ENCODE measurements at regions not wholly inside any gene's neighbourhood (a gene's known extent, or its start where the extent isn't known, plus 50 kb on each side); places are given as distances from the start of the nearest gene placed in this dataset.

GRCh38 chr1:29461115-29461739 lies 224.9 kb downstream of the PTPRU start:
- no peak for DNase-seq
- TF ChIP-seq, protein P1, sequence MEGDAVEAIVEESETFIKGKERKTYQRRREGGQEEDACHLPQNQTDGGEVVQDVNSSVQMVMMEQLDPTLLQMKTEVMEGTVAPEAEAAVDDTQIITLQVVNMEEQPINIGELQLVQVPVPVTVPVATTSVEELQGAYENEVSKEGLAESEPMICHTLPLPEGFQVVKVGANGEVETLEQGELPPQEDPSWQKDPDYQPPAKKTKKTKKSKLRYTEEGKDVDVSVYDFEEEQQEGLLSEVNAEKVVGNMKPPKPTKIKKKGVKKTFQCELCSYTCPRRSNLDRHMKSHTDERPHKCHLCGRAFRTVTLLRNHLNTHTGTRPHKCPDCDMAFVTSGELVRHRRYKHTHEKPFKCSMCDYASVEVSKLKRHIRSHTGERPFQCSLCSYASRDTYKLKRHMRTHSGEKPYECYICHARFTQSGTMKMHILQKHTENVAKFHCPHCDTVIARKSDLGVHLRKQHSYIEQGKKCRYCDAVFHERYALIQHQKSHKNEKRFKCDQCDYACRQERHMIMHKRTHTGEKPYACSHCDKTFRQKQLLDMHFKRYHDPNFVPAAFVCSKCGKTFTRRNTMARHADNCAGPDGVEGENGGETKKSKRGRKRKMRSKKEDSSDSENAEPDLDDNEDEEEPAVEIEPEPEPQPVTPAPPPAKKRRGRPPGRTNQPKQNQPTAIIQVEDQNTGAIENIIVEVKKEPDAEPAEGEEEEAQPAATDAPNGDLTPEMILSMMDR (IDR thresholded peaks at IDR 0.05; ENCODE audit: low read depth, low read length): no peak
- Histone ChIP-seq H3K4me3 (ENCODE audit: low read depth, low read length) (no peak overlapping the region), H3K4me1 (no peaks in the 10 kb centered on the region), H3K36me3 (no peaks in the 10 kb centered on the region), H3K27me3 (no peaks in the 10 kb centered on the region), H3K9me3 (no peaks in the 10 kb centered on the region)

- TF ChIP-seq, protein P1 (IDR thresholded peaks at IDR 0.05; ENCODE audit: low read depth, low read length): no peak
- DNase-seq: no peak
- no peak overlapping the region for H3K4me3 ChIP-seq (ENCODE audit: low read depth, low read length)
These were observed 224.4 kb downstream of the PTPRU start for GRCh38 chr1:29460694-29461093.

GRCh38 chr1:29460041-29460610 lies 223.8 kb downstream of the PTPRU start:
- Histone ChIP-seq H3K9me3 (no peaks in the 10 kb centered on the region), H3K36me3 (no peaks in the 10 kb centered on the region), H3K27me3 (no peaks in the 10 kb centered on the region), H3K4me1 (no peaks in the 10 kb centered on the region), H3K4me3 (ENCODE audit: low read depth, low read length) (no peak overlapping the region)
- no peak for DNase-seq
- TF ChIP-seq, protein P1 (IDR thresholded peaks at IDR 0.05; ENCODE audit: low read depth, low read length): no peak

More at GRCh38 chr1:29460694-29461093, 224.4 kb downstream of the PTPRU start:
- Histone ChIP-seq H3K27me3 (no peaks in the 10 kb centered on the region), H3K9me3 (no peaks in the 10 kb centered on the region), H3K4me1 (no peaks in the 10 kb centered on the region), H3K36me3 (no peaks in the 10 kb centered on the region)

DNA sequence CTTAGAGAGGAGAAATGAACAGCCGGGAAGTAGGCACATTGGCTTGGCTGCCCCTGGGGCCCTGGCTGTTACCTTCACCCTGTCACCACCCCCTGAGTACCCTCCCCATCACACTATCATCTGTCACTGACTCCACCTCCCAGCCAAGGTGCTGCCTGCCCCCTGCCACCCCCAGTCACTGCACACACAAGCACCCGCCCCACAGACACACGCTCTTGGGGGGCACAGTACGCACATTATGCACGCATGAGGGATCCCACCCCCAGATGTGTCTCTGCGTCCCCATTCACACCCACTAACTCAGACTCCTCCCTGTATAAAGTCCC lies 223.3 kb downstream of the PTPRU start:
- no peak for DNase-seq
- TF ChIP-seq, protein P1 (IDR thresholded peaks at IDR 0.05; ENCODE audit: low read depth, low read length): no peak
- no peaks in the 10 kb centered on the region for H3K4me1 ChIP-seq
- H3K9me3 ChIP-seq: no peaks in the 10 kb centered on the region
- no peaks in the 10 kb centered on the region for H3K27me3 ChIP-seq
- no peak overlapping the region for H3K4me3 ChIP-seq (ENCODE audit: low read depth, low read length)
- no peaks in the 10 kb centered on the region for H3K36me3 ChIP-seq

DNA sequence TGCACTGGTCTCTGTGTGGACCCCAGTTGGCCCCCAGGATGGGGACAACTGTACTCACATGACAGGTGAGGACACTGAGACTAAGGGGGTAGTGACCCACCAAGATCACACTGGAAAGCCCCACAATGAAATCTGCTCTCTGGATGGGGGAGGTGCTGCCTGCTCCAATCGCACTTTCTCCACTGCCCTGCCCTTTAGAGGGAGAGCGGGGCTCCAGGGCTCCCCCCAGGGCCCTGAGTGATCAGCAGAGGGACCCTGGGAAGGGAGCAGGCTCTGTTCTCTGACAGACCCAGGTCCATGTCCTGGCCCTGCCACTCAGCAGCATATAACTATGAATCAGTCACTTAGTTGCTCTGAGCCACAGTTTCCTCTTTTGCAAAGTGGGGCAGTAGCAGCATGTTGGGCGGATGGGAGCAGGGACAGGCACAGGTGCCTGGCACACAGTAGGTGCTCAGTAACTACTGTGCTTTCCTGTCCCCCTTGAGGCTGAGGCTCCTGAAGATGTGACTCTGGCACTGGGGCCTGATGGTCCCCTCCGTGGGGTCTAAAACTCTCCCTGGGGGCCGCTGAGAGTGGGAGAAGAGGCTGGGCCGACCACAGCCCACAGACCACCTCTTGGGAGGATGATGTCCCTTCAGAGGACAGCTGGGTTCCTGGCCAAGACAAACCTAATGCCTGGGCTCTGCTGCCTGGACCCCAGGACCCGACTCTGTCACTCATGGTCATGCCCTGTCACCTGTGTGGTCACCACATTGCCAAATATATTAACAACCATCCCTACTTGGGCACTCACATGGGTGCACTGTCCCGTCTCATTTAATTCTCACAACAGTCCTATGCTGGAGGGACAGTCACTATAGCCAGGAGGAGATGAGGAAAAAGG lies 222.7 kb downstream of the PTPRU start:
- Histone ChIP-seq H3K4me1 (no peaks in the 10 kb centered on the region), H3K27me3 (no peaks in the 10 kb centered on the region)

More for the DNA sequence above, 222.7 kb downstream of the PTPRU start:
- Histone ChIP-seq H3K4me3 (ENCODE audit: low read depth, low read length) (no peak overlapping the region), H3K9me3 (no peaks in the 10 kb centered on the region), H3K36me3 (no peaks in the 10 kb centered on the region)
- TF ChIP-seq, protein P1 (IDR thresholded peaks at IDR 0.05; ENCODE audit: low read depth, low read length): no peak
- no peak for DNase-seq
